ENCODE measurements at regions not wholly inside any gene's neighbourhood (a gene's known extent, or its start where the extent isn't known, plus 50 kb on each side); places are given as distances from the start of the nearest gene placed in this dataset.
"Not testable (repeated sequence)": the region's sequence is repeated elsewhere in the genome, so short reads cannot be mapped to it uniquely, and the experiment has no call there.

DNA sequence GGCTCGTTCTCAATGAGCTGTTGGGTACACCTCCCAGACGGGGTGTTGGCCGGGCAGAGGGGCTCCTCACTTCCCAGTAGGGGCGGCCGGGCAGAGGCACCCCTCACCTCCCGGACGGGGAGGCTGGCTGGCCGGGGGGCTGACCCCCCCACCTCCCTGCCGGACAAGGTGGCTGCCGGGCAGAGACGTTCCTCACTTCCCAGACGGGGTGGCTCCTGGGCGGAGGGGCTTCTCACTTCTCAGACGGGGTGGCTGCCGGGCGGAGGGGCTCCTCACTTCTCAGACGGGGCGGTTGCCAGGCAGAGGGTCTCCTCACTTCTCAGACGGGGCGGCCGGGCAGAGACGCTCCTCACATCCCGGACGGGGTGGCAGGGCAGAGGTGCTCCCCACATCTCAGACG lies 160.7 kb downstream of the POTEC start:
- H3K9me3 Mint-ChIP-seq (ENCODE audit: low read depth); H3K27ac Mint-ChIP-seq; H3K27me3 Mint-ChIP-seq; H3K36me3 Mint-ChIP-seq; H3K4me3 Mint-ChIP-seq; H3K4me1 Mint-ChIP-seq (ENCODE audit: low read depth): not testable (repeated sequence)

DNA sequence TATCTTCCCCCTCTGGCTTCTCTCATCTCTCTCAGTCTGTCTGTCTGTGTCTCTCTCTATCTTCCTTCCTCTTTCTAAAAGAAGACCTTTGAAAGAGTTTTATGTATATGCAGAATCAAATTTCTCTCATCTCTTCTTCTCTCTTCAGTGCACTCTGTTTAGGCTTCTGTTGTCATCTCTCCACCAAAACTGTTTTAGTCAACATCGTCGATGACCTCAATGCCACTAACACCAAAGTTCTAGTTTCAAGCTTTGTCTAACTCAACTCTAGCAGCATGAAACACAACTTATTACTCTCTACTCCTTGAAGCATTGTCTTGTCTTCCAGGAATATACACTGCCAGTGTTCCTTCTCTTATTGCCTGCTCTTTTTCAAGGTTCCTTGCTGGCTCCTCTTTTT lies 163.9 kb downstream of the POTEC start:
- H3K4me3 Mint-ChIP-seq; H3K36me3 Mint-ChIP-seq; H3K9me3 Mint-ChIP-seq (ENCODE audit: low read depth); H3K4me1 Mint-ChIP-seq (ENCODE audit: low read depth); H3K27me3 Mint-ChIP-seq; H3K27ac Mint-ChIP-seq: not testable (repeated sequence)

DNA sequence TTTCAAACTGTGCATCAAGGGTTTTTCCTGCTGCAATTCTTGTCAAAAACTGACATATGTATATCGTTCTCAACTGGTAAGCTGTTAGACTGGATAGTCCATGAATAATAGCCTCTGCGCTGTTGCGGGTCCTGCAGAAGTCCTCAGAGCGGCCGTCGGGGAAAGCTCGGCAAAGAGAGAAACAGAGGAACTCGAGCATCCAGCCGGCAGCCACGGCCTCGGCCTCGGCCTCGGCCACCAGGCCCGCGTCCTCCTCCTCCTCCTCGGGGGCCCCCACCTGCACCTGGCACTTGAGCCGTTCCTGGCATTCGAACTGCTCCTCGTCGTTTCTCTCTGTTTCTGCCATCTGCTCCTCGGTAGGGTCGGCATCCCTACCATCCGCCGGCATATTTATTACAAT lies 165.0 kb downstream of the POTEC start:
- not testable (repeated sequence) for H3K36me3 Mint-ChIP-seq; H3K4me1 Mint-ChIP-seq (ENCODE audit: low read depth); H3K9me3 Mint-ChIP-seq (ENCODE audit: low read depth); H3K4me3 Mint-ChIP-seq; H3K27me3 Mint-ChIP-seq; H3K27ac Mint-ChIP-seq

DNA sequence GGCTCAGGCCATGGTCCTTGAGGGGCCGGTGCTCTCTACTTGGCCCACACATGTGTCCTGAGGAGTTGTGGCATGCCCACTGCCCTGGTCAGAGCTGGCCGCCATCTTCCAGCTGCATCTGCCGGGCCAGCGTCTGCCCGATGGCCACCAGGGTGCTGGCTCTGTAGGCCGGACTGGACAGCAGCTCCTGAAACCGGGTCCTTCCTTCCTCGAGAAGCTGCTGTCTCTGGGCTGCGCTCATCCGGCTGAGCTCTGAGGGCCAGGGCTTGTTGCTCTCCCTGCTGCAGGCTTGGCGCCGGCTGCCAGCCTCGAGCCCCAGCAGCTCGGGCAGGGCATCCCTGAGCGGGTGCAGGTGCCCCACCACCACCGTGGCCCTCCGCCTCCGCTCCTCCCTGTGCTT lies 182.1 kb downstream of the POTEC start:
- not testable (repeated sequence) for H3K27me3 Mint-ChIP-seq; H3K9me3 Mint-ChIP-seq (ENCODE audit: low read depth); H3K27ac Mint-ChIP-seq; H3K36me3 Mint-ChIP-seq; H3K4me3 Mint-ChIP-seq; H3K4me1 Mint-ChIP-seq (ENCODE audit: low read depth)

DNA sequence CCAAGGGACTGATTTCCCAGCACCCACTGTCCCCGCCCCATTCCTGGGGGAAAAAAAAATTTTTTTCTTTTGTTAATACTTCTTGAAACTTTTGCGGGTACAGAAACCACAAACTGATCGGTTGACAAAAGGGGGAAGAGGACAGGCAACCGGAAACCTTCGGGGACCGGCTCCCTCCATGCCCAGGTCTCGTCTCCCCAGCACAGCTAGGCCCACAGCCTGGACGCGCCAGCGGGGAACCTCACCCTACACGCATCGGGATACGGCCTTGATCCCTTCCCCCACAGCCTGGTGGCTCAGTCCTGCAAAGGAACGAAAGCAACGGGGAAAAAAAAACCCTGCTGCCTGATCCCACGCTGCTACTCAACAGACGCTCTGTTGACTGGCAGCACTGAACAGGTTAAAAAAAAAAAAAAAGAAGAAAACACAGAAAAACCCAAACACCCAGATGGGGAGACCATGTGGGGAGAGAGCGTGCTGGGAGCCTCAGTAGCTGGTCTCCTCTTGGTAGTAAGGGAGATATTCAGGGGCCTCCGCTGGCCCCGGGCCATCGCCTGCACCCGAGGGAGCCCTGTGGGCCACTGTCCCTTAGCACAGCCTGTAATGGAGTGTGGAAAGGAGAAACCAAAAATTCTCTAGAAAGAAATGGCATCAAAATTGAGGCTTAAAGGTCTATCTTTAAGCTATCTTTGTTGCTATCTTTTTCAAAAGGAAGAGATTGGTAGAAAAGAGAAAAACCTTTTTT lies 185.7 kb downstream of the POTEC start:
- H3K4me1 Mint-ChIP-seq (ENCODE audit: low read depth); H3K27me3 Mint-ChIP-seq; H3K36me3 Mint-ChIP-seq; H3K27ac Mint-ChIP-seq; H3K4me3 Mint-ChIP-seq; H3K9me3 Mint-ChIP-seq (ENCODE audit: low read depth): not testable (repeated sequence)

DNA sequence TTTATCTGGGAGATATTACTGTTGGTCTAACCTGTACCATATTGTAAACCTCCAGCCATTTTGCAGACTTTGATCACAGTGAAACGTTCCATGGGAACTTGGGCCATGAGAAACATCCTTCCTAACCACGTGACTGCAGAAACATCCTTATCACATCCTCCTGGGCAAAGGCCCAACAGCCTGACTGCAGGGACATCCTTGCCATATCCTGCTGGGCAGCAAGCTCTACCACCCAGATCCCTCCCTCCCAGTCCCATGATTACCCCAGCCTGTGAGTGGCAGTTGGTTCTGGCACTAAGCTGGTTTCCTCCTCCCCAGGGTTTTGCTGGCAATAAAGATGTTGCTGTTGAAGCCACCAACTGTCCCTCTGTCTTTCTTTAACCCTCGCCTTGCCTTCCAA lies 201.2 kb downstream of the POTEC start:
- H3K36me3 Mint-ChIP-seq; H3K27me3 Mint-ChIP-seq; H3K27ac Mint-ChIP-seq; H3K4me1 Mint-ChIP-seq (ENCODE audit: low read depth); H3K9me3 Mint-ChIP-seq (ENCODE audit: low read depth); H3K4me3 Mint-ChIP-seq: not testable (repeated sequence)

DNA sequence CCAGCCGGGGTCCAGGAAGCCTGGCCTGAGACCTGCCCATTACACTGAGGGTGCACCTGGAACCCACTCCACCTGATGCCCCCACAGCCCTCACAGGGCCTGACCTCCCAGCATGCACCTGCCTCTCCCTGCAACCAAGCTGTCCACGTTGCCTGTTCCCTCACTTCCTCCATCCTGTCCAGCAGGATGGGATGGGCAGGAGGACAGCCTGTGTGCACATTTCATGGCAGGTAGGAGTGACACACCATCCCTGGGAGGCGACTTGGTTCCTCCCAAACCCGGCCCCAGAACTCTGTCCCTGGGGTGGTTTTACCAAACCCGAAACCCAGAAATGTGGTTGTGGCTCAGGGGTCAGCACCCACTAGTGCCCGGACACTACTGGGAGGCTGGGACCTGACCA lies 203.8 kb upstream of the ZNF519 start:
- not testable (repeated sequence) for H3K4me1 Mint-ChIP-seq (ENCODE audit: low read depth); H3K4me3 Mint-ChIP-seq; H3K9me3 Mint-ChIP-seq (ENCODE audit: low read depth); H3K27me3 Mint-ChIP-seq; H3K27ac Mint-ChIP-seq; H3K36me3 Mint-ChIP-seq

DNA sequence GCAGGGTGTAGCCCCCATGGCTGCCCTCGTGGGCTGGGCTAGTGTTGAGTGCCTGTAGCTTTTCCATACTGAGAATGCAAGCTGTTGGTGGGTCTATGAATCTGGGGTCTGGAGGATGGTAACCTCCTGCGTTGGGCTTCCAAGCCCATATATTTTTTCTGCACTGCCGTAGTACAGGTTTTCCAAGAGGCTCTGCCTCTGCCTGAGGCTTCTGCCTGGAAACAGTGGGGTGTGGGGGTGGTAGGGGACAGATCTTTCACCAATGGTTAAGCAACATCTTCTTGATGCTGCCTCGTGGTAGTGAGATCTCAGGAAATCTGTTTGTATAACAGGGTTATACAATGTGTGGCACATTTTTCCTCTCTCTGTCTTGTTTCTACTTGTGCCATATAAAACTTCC lies 189.0 kb upstream of the ZNF519 start:
- not testable (repeated sequence) for H3K27me3 Mint-ChIP-seq; H3K27ac Mint-ChIP-seq; H3K4me1 Mint-ChIP-seq (ENCODE audit: low read depth); H3K4me3 Mint-ChIP-seq; H3K9me3 Mint-ChIP-seq (ENCODE audit: low read depth)
- H3K36me3 Mint-ChIP-seq, result peaks cover 24% of the 10 kb centered on the region

DNA sequence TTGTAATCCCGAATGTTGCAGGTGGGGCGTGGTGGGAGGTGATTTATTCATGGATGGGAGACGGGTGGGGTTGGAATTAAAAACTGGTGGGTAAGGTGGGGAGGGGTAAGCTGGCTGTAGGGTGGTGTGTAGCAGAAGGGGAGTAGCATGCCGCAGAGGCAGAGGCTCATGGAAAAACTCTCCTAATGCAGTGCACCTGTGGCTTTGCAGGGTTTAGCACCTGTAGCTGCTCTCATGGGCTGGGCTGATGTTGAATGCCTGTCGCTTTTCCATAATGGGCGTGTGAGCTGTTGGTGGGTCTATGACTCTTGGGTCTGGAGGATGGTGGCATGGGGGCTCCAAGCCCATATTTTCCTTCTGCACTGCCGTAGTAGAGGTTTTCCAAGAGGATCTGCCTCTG lies 169.0 kb upstream of the ZNF519 start:
- H3K9me3 Mint-ChIP-seq (ENCODE audit: low read depth); H3K27me3 Mint-ChIP-seq; H3K4me1 Mint-ChIP-seq (ENCODE audit: low read depth); H3K36me3 Mint-ChIP-seq; H3K4me3 Mint-ChIP-seq; H3K27ac Mint-ChIP-seq: not testable (repeated sequence)

DNA sequence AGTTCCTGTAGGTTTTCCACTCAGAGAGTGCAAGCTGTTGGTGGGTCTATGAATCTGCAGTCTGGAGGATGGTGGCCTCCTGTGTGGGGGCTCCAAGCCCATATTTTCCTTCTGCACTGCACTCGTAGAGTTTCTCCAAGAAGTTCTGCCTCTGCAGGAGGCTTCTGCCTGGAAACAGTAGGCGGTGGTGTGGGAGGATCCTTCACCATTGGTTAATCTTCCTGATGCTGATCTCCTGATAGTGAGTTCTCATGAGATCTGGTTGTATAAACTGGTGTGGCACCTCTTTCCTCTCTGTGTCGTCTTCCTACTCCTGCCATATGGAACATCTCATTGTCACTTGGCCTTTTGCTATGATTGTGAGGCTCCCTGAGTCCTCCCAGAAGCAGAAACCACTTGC lies 162.8 kb upstream of the ZNF519 start:
- H3K27ac Mint-ChIP-seq; H3K27me3 Mint-ChIP-seq; H3K4me3 Mint-ChIP-seq; H3K36me3 Mint-ChIP-seq; H3K9me3 Mint-ChIP-seq (ENCODE audit: low read depth); H3K4me1 Mint-ChIP-seq (ENCODE audit: low read depth): not testable (repeated sequence)

DNA sequence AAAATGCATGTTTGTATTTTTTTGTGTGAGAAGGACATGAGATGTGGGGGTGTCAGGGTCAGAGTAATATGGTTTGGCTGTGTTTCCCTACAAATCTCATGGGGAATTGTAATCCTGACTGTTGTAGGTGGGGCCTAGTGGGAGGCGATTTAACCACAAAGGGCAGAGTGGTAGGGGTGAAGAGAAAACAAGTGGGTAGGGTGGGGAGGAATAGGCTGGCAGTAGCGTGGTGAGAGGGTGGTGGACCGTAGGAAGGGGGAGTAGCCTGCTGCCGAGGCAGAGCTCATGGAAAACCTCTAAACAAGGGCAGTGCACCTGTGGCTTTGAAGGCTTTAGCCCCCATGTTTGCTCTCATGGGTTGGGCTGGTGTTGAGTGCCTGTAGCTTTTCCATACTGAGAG lies 152.8 kb upstream of the ZNF519 start:
- H3K27ac Mint-ChIP-seq, result no peak overlapping the region
- H3K36me3 Mint-ChIP-seq, result peaks cover 10% of the 10 kb centered on the region
- no peaks in the 10 kb centered on the region for H3K27me3 Mint-ChIP-seq
- no peak overlapping the region for H3K4me3 Mint-ChIP-seq
- no peaks in the 10 kb centered on the region for H3K4me1 Mint-ChIP-seq (ENCODE audit: low read depth)
- no peaks in the 10 kb centered on the region for H3K9me3 Mint-ChIP-seq (ENCODE audit: low read depth)

DNA sequence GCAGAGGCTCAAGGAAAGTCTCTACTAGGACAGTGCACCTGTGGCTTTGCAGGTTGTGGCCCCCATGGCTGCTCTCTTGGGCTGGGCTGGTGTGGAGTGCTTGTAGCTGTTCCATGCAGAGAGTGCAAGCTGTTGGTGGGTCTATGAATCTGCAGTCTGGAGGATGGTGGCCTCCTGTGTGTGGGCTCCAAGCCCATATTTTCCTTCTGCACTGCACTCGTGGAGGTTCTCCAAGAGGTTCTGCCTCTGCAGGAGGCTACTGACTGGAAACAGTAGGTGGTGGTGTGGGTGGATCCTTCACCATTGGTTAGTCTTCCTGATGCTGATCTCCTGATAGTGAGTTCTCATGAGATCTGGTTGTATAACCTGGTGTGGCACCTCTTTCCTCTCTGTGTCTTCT lies 143.2 kb upstream of the ZNF519 start:
- H3K27me3 Mint-ChIP-seq; H3K9me3 Mint-ChIP-seq (ENCODE audit: low read depth); H3K27ac Mint-ChIP-seq; H3K4me1 Mint-ChIP-seq (ENCODE audit: low read depth); H3K4me3 Mint-ChIP-seq; H3K36me3 Mint-ChIP-seq: not testable (repeated sequence)

DNA sequence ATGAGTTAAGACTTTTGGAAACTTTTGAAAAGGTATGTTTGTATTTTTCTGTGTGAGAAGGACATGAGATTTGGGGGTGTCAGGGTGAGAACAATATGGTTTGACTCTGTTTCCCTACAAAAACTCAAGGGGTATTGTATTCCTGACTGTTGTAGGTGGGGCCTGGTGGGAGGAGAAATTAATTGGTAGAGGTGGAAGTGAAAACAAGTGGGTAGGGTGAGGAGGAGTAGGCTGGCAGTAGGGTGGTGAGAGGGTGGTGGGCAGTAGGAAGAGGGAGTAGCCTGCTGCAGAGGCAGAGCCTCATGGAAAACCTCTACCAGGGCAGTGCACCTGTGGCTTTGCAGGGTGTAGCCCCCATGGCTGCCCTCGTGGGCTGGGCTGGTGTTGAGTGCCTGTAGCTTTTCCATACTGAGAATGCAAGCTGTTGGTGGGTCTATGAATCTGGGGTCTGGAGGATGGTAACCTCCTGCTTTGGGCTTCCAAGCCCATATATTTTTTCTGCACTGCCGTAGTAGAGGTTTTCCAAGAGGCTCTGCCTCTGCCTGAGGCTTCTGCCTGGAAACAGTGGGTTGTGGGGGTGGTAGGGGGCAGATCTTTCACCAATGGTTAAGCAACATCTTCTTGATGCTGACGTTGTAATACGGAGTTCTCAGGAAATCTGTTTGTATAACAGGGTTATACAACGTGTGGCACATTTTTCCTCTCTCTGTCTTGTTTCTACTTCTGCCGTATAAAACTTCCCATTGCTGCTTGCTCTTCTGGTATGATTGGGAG lies 133.6 kb upstream of the ZNF519 start:
- not testable (repeated sequence) for H3K27me3 Mint-ChIP-seq; H3K4me3 Mint-ChIP-seq; H3K4me1 Mint-ChIP-seq (ENCODE audit: low read depth); H3K27ac Mint-ChIP-seq; H3K9me3 Mint-ChIP-seq (ENCODE audit: low read depth)
- peaks cover 16% of the 10 kb centered on the region for H3K36me3 Mint-ChIP-seq

DNA sequence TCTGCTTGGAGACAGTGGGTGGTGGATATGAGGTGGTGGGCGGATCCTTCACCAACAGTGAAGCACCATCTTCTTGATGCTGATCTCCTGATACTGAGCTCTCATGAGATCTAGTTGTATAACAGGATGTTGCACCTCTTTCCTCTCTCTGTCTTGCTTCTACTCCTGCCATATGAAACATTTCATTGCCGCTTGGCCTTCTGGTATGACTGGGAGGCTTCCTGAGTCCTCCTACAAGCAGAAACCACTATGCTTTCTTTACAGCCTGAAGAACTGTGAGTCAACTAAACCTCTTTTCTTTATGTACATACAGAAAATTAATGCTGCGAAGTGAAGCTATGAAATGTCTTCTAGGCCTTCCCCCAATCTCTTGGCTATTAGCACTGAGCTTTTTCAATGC lies 130.6 kb upstream of the ZNF519 start:
- peaks cover 18% of the 10 kb centered on the region for H3K36me3 Mint-ChIP-seq
- H3K4me1 Mint-ChIP-seq (ENCODE audit: low read depth); H3K4me3 Mint-ChIP-seq; H3K9me3 Mint-ChIP-seq (ENCODE audit: low read depth); H3K27me3 Mint-ChIP-seq; H3K27ac Mint-ChIP-seq: not testable (repeated sequence)

DNA sequence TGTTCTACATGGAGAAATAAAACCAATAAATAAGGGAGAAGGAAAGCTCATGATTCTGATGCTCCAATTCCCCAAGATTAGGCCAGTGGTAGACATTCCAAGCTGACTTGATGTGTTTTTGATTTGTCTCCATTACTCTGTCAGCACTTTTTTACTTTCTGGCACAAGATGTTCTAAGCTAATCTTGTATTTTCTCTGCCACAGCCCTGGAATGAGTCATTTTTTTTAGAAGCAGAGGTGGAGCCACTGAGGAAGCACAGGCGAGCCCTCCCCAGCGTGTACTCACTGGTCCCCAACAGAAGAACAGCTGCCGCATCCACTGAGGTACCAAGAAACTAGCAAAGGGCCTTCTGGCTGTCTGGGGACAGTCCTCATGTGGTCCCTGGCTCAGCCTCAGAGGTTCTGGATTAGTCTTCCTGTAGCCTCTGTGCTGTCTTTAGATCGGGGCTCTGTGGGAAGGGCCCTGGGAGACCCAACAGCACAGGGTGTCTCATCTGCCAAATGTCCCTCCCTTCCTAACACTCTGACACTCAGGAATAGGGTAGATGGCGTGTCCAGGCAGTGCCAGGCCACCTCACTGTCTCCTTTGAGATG lies 117.9 kb upstream of the ZNF519 start:
- not testable (repeated sequence) for H3K27me3 Mint-ChIP-seq; H3K9me3 Mint-ChIP-seq (ENCODE audit: low read depth); H3K4me1 Mint-ChIP-seq (ENCODE audit: low read depth); H3K4me3 Mint-ChIP-seq; H3K27ac Mint-ChIP-seq
- H3K36me3 Mint-ChIP-seq, result peaks cover 16% of the 10 kb centered on the region

DNA sequence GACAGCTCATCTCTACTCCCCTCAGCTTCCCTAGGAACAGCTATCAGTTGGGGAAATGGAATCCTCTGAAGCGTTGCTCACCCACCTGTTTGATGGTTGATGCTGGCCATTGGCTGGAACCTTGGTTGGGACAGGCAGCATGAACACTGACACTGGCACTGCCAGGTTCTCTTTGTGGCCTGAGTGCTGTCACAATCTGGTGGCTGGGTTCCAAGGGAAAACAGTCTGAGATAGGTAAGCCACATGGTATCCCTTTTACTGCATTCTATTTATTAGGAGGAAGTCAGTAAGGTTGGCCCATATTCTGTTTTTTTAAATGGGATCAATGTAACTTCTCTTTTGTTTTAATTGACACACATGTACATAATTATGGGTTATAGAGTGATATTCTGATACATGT lies 107.0 kb upstream of the ZNF519 start:
- not testable (repeated sequence) for H3K27ac Mint-ChIP-seq; H3K4me1 Mint-ChIP-seq (ENCODE audit: low read depth); H3K4me3 Mint-ChIP-seq; H3K9me3 Mint-ChIP-seq (ENCODE audit: low read depth); H3K36me3 Mint-ChIP-seq; H3K27me3 Mint-ChIP-seq

All from activated naive CD8-positive, alpha-beta T cell (primary cell).